GM18505 (cell line): ENCODE measurements at regions not wholly inside any gene's neighbourhood (a gene's known extent, or its start where the extent isn't known, plus 50 kb on each side); places are given as distances from the start of the nearest gene placed in this dataset.

Experiments
- ATAC-seq: cut with Tn5 transposase; IDR thresholded peaks from one replicate; pipeline ENCODE4 v1.9.1; 2021; ENCODE audit not compliant: unreplicated experiment
- POLR2A ChIP-seq: IDR thresholded peaks from 4 replicates; pipeline ENCODE4 v1.6.1; 2011; ENCODE audit warnings: borderline replicate concordance; ENCODE audit not compliant: insufficient read depth, insufficient read length; ENCODE audit errors: extremely low read depth

GRCh38 chr2:122873951-122874350, 1118.5 kb downstream of the TSN start:
- ATAC-seq: no peak
- TF ChIP-seq POLR2A: no peak

GRCh38 chr2:122875091-122875865, 1119.8 kb downstream of the TSN start:
- no peak for TF ChIP-seq POLR2A
- ATAC-seq: no peak

GRCh38 chr2:122883849-122884248, 1128.4 kb downstream of the TSN start:
- ATAC-seq: no peak
- TF ChIP-seq POLR2A: no peak

GRCh38 chr2:122884889-122885288, 1129.4 kb downstream of the TSN start:
- ATAC-seq: no peak
- no peak for TF ChIP-seq POLR2A

DNA sequence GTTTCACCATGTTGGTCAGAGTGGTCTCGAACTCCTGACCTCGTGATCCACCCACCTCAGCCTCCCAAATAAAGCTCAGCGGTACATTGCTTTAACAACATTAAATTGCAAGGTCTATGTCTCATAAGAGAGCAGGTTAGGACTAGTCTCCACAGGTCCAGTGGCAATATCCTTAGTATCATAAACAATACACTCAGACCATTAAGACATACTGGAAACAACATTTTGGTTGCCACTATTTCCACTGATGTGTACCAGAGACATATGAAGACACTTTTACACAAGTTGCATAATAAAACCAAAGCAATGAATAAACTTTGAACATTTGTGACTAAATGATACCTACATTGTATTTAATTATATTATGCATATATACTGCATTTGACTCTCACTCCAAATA, 1130.0 kb downstream of the TSN start:
- TF ChIP-seq POLR2A: no peak
- no peak for ATAC-seq

DNA sequence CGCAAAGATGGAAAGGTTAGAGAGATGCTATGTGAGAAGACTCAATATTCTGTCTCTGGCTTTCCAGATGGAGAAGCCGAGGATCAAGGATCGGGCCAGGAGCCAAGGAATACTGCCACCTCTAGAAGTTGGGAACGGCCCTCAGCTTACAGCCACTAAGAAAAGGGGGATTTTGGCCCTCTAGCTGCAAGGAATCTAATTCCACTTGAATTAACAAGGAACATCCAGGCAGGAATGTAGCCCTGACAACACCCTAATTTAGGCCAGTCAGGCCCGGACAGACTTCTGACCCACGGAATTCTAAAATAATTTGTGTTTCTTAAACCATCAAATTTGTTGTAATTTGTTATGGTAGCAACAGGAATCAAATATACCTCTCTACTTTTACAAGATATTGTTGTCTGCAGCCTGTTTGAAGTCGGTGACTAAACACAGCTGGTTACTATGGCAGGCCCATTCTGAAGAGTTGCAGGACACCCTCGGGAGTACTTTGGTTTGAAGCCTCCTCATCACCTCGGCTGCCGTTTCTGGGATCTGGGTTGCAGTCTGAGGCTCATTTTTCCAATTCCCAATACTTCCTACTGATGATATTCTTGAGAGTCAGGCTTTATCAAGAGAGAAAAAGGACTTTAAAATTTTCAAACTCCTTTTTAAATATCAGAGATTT, 1131.2 kb downstream of the TSN start:
- no peak for TF ChIP-seq POLR2A
- no peak for ATAC-seq

DNA sequence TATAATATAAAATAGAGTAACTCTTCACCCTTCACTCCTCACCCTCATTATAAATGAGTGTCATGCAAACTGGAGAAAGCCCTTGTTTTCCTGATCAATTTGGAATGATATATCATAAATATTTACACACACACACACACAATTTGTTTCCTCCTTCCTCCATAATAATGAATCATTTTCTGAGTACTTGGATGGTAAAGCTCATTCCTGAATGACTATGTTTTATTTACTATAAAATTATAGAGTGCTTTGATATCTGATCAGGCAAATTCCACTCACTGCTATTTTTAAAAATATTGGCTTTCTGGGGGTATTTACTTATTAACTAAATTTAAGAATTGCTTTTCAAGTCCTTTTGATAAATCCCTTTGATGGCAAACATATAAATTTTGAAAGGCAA, 1125.5 kb upstream of the CNTNAP5 start:
- ATAC-seq: no peak
- TF ChIP-seq POLR2A: no peak

GRCh38 chr2:122905431-122905830, 1119.7 kb upstream of the CNTNAP5 start:
- ATAC-seq: no peak
- TF ChIP-seq POLR2A: no peak

GRCh38 chr2:122908159-122908558, 1116.9 kb upstream of the CNTNAP5 start:
- no peak for TF ChIP-seq POLR2A
- no peak for ATAC-seq

DNA sequence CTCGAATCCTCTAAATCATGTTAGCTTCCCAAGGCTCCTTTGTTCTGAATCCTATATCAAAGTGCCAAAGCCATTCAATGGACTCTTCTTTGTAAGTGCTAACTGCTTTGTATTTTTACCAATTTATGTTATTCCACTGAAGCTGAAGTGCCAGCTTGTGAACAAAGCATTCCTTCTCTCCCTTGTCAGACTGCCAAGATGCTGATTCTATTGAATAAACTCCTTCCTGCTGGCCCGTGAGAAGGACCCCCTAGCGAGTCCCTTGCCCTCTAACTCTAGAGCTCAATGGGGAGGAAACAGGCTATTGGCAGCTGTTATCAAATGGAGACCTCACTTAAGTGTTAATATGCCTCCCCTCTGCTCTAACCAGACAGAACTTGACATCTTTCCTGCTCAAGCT, 1097.9 kb upstream of the CNTNAP5 start:
- no peak for ATAC-seq
- TF ChIP-seq POLR2A: no peak

DNA sequence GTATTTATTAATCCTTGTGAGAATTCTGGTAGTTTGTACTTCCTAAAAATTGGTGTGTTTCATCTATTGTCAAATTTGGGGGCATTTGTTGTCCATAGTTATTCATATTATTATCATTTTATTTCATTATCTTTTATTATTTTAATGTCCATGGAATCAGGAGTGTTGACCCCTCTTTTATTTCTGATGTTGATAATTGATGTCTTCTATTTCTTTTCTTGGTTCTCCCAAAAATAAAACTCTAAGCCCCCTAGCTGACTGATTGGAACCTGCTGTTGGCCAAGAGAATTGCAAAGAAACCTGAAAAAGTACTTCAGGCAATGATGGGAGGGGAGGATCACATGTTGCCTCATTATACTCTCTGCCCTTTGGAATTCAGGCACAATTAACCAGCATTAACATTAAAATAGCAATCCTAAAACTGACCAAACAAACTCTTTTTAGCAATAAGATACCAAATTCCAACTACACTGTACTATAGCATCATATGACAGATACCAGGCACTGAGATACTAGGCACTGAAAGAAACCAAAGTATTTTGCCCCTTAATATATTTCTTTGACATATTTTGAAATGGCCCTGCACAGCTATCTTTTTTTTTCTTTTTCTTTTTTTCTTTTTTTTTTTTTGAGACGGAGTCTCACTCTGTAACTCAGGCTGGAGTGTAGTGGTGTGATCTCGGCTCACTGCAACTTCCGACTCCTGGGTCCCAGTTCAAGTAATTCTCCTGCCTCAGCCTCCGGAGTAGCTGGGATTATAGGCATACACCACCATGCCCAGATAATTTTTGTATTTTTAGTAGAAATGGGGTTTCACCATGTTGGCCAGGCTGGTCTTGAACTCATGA, 1097.2 kb upstream of the CNTNAP5 start:
- no peak for TF ChIP-seq POLR2A
- no peak for ATAC-seq

- TF ChIP-seq POLR2A: no peak
- no peak for ATAC-seq
Observed at GRCh38 chr2:122929347-122929746, 1095.7 kb upstream of the CNTNAP5 start.

DNA sequence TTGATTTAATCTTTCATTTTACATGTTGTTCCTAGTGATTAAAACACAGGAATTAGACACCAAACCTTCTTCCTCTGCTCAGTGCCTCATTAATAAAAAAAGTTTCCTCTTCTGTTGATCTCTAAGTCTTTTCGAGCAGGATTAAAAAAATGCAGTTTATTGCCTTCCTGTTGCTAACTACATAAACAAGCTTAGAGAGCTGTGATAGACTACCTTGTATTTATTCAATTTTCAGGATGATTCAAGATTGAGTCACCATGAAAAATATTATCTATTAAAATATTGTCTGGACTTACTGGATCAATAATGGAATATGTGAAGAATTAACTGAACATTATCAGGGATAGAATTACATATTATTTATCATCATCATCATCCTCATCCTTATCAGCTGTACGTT, 1089.6 kb upstream of the CNTNAP5 start:
- no peak for ATAC-seq

More for the DNA sequence above, 1089.6 kb upstream of the CNTNAP5 start:
- TF ChIP-seq POLR2A: no peak
